HEK293 (cell line): ENCODE measurements at regions not wholly inside any gene's neighbourhood (a gene's known extent, or its start where the extent isn't known, plus 50 kb on each side); places are given as distances from the start of the nearest gene placed in this dataset.
"Not testable (repeated sequence)": the region's sequence is repeated elsewhere in the genome, so short reads cannot be mapped to it uniquely, and the experiment has no call there.

Experiments
- CTCF ChIA-PET: fragments of 350-600 bp; formaldehyde crosslinking; extraction: SDS; loops from one replicate; lab custom pipeline; 2021; ENCODE audit warnings: antibody characterized with exemption; lab: Yijun Ruan, JAX
- POLR2A ChIA-PET: fragments of 300-600 bp; formaldehyde crosslinking; extraction: SDS; loops from one replicate; lab custom pipeline; 2020; ENCODE audit warnings: antibody characterized with exemption, inconsistent platforms; lab: Yijun Ruan, JAX
- H3K27ac ChIP-seq: fragments of 200-500 bp; sonication (Bioruptor generic); 2 replicates; pipeline ENCODE4 v1.5.1; 2014; ENCODE audit warnings: low read depth, low read length, control low read depth, inconsistent platforms; ENCODE audit errors: extremely low read depth
- H3K36me3 ChIP-seq, 2 experiments: fragments of 200-500 bp in 1 of 2; sonication (Bioruptor generic) in 1 of 2; 1 replicate in 1 of 2; 2 replicates in 1 of 2; pipeline ENCODE4 v1.5.1; 2014 to 2017; ENCODE audit warnings: inconsistent platforms in 2 of 2, low read length in 2 of 2; ENCODE audit not compliant: control insufficient read depth in 2 of 2, insufficient read depth in 1 of 2
- H3K4me1 ChIP-seq: fragments of 200-500 bp; sonication (Bioruptor generic); 2 replicates; pipeline ENCODE4 v1.5.1; 2014; ENCODE audit warnings: mild to moderate bottlenecking, low read length, inconsistent platforms; ENCODE audit not compliant: control insufficient read depth, insufficient read depth
- H3K4me3 ChIP-seq: 2 replicates; pipeline ENCODE4 v1.5.1; 2011; ENCODE audit warnings: low read depth, mild to moderate bottlenecking, control low read depth, low read length, moderate library complexity
- H3K9me3 ChIP-seq: fragments of 200-500 bp; sonication (Bioruptor generic); 2 replicates; pipeline ENCODE4 v1.5.1; 2014; ENCODE audit warnings: low read depth, low read length, inconsistent platforms; ENCODE audit not compliant: control insufficient read depth, insufficient read depth
- KLF1 ChIP-seq: fragments of 450-650 bp; formaldehyde crosslinking; IDR thresholded peaks from 2 replicates; pipeline ENCODE4 v1.5.1; 2016; ENCODE audit warnings: missing biosample characterization, missing genetic modification characterization
- KLF10 ChIP-seq: fragments of 450-650 bp; IDR thresholded peaks from 2 replicates; pipeline ENCODE4 v1.5.1; 2018; ENCODE audit warnings: missing biosample characterization, mild to moderate bottlenecking, missing genetic modification characterization
- ZNF133 ChIP-seq: fragments of 450-650 bp; formaldehyde crosslinking; IDR thresholded peaks from 2 replicates; pipeline ENCODE4 v1.5.1; 2016; ENCODE audit warnings: missing biosample characterization, missing genetic modification characterization
- ZNF140 ChIP-seq: fragments of 450-650 bp; formaldehyde crosslinking; IDR thresholded peaks from 2 replicates; pipeline ENCODE4 v1.5.1; 2016; ENCODE audit warnings: missing biosample characterization, missing genetic modification characterization
- ZNF169 ChIP-seq: fragments of 450-650 bp; formaldehyde crosslinking; IDR thresholded peaks from 2 replicates; pipeline ENCODE4 v1.5.1; 2016; ENCODE audit warnings: missing biosample characterization, missing genetic modification characterization
- ZNF341 ChIP-seq: fragments of 450-650 bp; formaldehyde crosslinking; IDR thresholded peaks from 2 replicates; pipeline ENCODE4; 2016; ENCODE audit warnings: low read depth, missing biosample characterization, missing genetic modification characterization
- ZNF530 ChIP-seq: fragments of 450-650 bp; formaldehyde crosslinking; IDR thresholded peaks from 2 replicates; pipeline ENCODE4 v1.5.1; 2016; ENCODE audit warnings: low read depth, missing biosample characterization, missing genetic modification characterization
- ZNF629 ChIP-seq: fragments of 450-650 bp; formaldehyde crosslinking; IDR thresholded peaks from 2 replicates; pipeline ENCODE4 v1.5.1; 2017; ENCODE audit warnings: missing biosample characterization, missing genetic modification characterization
- ZNF76 ChIP-seq: fragments of 450-650 bp; formaldehyde crosslinking; IDR thresholded peaks from 2 replicates; pipeline ENCODE4; 2016; ENCODE audit warnings: low read depth, missing biosample characterization, missing genetic modification characterization, borderline replicate concordance
- ZNF792 ChIP-seq: fragments of 450-650 bp; formaldehyde crosslinking; IDR thresholded peaks from 2 replicates; pipeline ENCODE4 v1.5.1; 2016; ENCODE audit warnings: missing biosample characterization, missing genetic modification characterization
- ZSCAN30 ChIP-seq: fragments of 450-650 bp; IDR thresholded peaks from 2 replicates; pipeline ENCODE4 v1.5.1; 2018; ENCODE audit warnings: missing biosample characterization, mild to moderate bottlenecking, missing genetic modification characterization, moderate library complexity
- TF ChIP-seq, protein P1 (sequence below): fragments of 450-650 bp; formaldehyde crosslinking; IDR thresholded peaks from 2 replicates; pipeline ENCODE4 v1.5.1; 2016; ENCODE audit warnings: missing biosample characterization, missing genetic modification characterization
- TF ChIP-seq, protein P2 (sequence below): fragments of 450-650 bp; formaldehyde crosslinking; IDR thresholded peaks from 2 replicates; pipeline ENCODE4 v1.5.1; 2016; ENCODE audit warnings: missing biosample characterization, missing genetic modification characterization, borderline replicate concordance
- TF ChIP-seq, protein P3 (sequence below): fragments of 450-650 bp; formaldehyde crosslinking; IDR thresholded peaks from 2 replicates; pipeline ENCODE4 v1.5.1; 2017; ENCODE audit warnings: missing biosample characterization, missing genetic modification characterization
- TF ChIP-seq, protein P4 (sequence below): fragments of 450-650 bp; formaldehyde crosslinking; IDR thresholded peaks from 2 replicates; pipeline ENCODE4 v1.5.1; 2016; ENCODE audit warnings: missing biosample characterization, missing genetic modification characterization
- TF ChIP-seq, protein P5 (sequence below): fragments of 450-650 bp; formaldehyde crosslinking; conservative IDR thresholded peaks from 2 replicates; pipeline ENCODE4 v1.5.1; 2016; ENCODE audit warnings: low read depth, missing biosample characterization, missing genetic modification characterization
- TF ChIP-seq, protein P6 (sequence below): fragments of 450-650 bp; formaldehyde crosslinking; IDR thresholded peaks from 2 replicates; pipeline ENCODE4 v1.5.1; 2016; ENCODE audit warnings: missing biosample characterization, missing genetic modification characterization

DNA sequence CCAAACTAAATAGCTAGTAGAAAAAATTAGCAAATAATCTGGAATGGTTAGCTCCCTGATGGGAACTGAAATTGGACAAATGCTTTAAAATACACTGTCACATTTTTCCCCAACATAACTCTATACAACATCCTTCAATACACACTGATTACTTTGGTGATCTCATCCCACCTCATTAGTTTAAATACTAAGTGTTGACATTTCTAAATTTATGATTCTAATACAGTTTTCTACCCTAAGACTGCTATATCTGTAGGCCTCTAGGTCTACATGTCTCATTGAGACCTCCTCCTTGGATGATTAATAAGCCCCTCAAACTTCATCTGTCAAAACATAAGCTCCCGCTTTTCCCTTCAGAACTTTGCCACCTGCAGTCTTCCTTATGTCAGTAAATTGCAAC lies 80.7 kb upstream of the SLITRK5 start (continued):
- TF ChIP-seq, protein P1, sequence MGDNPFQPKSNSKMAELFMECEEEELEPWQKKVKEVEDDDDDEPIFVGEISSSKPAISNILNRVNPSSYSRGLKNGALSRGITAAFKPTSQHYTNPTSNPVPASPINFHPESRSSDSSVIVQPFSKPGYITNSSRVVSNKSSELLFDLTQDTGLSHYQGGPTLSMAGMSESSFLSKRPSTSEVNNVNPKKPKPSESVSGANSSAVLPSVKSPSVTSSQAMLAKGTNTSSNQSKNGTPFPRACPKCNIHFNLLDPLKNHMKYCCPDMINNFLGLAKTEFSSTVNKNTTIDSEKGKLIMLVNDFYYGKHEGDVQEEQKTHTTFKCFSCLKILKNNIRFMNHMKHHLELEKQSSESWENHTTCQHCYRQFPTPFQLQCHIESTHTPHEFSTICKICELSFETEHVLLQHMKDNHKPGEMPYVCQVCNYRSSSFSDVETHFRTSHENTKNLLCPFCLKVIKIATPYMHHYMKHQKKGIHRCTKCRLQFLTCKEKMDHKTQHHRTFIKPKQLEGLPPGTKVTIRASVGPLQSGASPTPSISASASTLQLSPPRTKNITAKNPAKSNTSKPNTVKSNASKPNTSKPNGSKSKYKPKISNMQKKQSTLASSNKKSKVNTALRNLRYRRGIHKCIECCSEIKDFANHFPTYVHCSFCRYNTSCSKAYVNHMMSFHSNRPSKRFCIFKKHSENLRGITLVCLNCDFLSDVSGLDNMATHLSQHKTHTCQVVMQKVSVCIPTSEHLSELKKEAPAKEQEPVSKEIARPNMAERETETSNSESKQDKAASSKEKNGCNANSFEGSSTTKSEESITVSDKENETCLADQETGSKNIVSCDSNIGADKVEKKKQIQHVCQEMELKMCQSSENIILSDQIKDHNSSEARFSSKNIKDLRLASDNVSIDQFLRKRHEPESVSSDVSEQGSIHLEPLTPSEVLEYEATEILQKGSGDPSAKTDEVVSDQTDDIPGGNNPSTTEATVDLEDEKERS (tag by site-specific recombination), result no peak
- TF ChIP-seq ZNF792 (tag by site-specific recombination) (no peak), ZNF530 (tag by site-specific recombination) (no peak), ZNF133 (tag by site-specific recombination) (no peak), ZNF629 (no peak), KLF1 (tag by site-specific recombination) (no peak), ZNF76 (no peak), ZNF169 (tag by site-specific recombination) (no peak)
- TF ChIP-seq, protein P2, sequence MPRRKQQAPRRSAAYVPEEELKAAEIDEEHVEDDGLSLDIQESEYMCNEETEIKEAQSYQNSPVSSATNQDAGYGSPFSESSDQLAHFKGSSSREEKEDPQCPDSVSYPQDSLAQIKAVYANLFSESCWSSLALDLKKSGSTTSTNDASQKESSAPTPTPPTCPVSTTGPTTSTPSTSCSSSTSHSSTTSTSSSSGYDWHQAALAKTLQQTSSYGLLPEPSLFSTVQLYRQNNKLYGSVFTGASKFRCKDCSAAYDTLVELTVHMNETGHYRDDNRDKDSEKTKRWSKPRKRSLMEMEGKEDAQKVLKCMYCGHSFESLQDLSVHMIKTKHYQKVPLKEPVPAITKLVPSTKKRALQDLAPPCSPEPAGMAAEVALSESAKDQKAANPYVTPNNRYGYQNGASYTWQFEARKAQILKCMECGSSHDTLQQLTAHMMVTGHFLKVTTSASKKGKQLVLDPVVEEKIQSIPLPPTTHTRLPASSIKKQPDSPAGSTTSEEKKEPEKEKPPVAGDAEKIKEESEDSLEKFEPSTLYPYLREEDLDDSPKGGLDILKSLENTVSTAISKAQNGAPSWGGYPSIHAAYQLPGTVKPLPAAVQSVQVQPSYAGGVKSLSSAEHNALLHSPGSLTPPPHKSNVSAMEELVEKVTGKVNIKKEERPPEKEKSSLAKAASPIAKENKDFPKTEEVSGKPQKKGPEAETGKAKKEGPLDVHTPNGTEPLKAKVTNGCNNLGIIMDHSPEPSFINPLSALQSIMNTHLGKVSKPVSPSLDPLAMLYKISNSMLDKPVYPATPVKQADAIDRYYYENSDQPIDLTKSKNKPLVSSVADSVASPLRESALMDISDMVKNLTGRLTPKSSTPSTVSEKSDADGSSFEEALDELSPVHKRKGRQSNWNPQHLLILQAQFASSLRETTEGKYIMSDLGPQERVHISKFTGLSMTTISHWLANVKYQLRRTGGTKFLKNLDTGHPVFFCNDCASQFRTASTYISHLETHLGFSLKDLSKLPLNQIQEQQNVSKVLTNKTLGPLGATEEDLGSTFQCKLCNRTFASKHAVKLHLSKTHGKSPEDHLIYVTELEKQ (tag by site-specific recombination), result no peak
- TF ChIP-seq, protein P3, sequence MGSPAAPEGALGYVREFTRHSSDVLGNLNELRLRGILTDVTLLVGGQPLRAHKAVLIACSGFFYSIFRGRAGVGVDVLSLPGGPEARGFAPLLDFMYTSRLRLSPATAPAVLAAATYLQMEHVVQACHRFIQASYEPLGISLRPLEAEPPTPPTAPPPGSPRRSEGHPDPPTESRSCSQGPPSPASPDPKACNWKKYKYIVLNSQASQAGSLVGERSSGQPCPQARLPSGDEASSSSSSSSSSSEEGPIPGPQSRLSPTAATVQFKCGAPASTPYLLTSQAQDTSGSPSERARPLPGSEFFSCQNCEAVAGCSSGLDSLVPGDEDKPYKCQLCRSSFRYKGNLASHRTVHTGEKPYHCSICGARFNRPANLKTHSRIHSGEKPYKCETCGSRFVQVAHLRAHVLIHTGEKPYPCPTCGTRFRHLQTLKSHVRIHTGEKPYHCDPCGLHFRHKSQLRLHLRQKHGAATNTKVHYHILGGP (tag by site-specific recombination), result no peak
- TF ChIP-seq, protein P4, sequence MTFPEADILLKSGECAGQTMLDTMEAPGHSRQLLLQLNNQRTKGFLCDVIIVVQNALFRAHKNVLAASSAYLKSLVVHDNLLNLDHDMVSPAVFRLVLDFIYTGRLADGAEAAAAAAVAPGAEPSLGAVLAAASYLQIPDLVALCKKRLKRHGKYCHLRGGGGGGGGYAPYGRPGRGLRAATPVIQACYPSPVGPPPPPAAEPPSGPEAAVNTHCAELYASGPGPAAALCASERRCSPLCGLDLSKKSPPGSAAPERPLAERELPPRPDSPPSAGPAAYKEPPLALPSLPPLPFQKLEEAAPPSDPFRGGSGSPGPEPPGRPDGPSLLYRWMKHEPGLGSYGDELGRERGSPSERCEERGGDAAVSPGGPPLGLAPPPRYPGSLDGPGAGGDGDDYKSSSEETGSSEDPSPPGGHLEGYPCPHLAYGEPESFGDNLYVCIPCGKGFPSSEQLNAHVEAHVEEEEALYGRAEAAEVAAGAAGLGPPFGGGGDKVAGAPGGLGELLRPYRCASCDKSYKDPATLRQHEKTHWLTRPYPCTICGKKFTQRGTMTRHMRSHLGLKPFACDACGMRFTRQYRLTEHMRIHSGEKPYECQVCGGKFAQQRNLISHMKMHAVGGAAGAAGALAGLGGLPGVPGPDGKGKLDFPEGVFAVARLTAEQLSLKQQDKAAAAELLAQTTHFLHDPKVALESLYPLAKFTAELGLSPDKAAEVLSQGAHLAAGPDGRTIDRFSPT (tag by site-specific recombination), result no peak
- TF ChIP-seq, all 188 proteins: peak for 0

DNA sequence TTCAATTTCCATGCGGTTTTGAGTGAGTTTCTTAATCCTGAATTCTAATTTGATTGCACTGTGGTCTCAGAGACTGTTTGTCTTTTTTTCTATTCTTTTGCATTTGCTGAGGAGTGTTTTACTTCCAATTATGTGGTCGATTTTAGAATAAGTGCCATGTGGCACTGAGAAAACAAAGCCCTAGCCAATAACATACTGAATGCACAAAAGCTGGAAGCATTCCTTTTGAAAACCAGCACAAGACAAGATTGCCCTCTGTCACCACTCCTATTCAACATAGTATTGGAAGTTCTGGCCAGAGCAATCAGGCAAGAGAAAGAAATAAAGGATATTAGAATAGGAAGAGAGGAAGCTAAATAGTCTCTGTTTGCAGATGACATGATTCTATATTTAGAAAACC lies 66.7 kb upstream of the SLITRK5 start:
- H3K27ac ChIP-seq, H3K4me3 ChIP-seq, H3K36me3 ChIP-seq, H3K4me1 ChIP-seq, H3K9me3 ChIP-seq, CTCF ChIA-PET, POLR2A ChIA-PET: not testable (repeated sequence)

DNA sequence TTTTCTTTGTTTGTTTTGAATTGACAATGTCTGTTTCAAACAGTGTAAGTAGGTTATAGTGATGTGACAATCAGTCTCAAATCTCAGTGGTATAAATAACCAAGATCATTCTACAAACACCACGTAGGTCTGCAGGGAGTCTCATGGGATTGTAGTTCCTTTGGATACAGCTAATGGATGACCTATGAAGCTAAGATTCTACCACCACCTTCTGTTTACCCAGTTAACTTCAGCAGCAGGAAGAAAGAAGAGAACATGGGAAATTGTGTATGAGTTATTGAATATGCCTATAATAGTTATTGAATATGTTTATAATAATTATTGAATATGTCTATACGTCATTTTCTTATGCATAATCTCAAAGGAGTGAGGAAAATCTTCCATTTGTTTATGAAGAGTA lies 63.9 kb upstream of the SLITRK5 start:
- POLR2A ChIA-PET, result no interaction called here
- Histone ChIP-seq H3K4me3 (no peak overlapping the region), H3K9me3 (no peaks in the 10 kb centered on the region), H3K4me1 (no peaks in the 10 kb centered on the region), H3K27ac (no peak overlapping the region), H3K36me3 (no peaks in the 10 kb centered on the region)
- CTCF ChIA-PET, result no interaction called here
- TF ChIP-seq, protein P5, sequence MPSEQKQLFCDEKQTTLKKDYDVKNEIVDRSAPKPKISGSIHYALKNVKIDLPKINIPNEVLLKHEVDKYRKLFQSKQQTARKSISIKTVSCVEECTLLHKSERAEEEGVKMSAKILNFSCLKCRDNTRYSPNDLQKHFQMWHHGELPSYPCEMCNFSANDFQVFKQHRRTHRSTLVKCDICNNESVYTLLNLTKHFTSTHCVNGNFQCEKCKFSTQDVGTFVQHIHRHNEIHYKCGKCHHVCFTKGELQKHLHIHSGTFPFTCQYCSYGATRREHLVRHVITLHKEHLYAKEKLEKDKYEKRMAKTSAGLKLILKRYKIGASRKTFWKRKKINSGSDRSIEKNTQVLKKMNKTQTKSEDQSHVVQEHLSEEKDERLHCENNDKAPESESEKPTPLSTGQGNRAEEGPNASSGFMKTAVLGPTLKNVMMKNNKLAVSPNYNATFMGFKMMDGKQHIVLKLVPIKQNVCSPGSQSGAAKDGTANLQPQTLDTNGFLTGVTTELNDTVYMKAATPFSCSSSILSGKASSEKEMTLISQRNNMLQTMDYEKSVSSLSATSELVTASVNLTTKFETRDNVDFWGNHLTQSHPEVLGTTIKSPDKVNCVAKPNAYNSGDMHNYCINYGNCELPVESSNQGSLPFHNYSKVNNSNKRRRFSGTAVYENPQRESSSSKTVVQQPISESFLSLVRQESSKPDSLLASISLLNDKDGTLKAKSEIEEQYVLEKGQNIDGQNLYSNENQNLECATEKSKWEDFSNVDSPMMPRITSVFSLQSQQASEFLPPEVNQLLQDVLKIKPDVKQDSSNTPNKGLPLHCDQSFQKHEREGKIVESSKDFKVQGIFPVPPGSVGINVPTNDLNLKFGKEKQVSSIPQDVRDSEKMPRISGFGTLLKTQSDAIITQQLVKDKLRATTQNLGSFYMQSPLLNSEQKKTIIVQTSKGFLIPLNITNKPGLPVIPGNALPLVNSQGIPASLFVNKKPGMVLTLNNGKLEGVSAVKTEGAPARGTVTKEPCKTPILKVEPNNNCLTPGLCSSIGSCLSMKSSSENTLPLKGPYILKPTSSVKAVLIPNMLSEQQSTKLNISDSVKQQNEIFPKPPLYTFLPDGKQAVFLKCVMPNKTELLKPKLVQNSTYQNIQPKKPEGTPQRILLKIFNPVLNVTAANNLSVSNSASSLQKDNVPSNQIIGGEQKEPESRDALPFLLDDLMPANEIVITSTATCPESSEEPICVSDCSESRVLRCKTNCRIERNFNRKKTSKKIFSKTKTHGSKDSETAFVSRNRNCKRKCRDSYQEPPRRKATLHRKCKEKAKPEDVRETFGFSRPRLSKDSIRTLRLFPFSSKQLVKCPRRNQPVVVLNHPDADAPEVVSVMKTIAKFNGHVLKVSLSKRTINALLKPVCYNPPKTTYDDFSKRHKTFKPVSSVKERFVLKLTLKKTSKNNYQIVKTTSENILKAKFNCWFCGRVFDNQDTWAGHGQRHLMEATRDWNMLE, result no peak
- no peak for TF ChIP-seq ZSCAN30 (tag by site-specific recombination)
- TF ChIP-seq, protein P6, sequence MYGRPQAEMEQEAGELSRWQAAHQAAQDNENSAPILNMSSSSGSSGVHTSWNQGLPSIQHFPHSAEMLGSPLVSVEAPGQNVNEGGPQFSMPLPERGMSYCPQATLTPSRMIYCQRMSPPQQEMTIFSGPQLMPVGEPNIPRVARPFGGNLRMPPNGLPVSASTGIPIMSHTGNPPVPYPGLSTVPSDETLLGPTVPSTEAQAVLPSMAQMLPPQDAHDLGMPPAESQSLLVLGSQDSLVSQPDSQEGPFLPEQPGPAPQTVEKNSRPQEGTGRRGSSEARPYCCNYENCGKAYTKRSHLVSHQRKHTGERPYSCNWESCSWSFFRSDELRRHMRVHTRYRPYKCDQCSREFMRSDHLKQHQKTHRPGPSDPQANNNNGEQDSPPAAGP (tag by site-specific recombination), result no peak
- TF ChIP-seq ZNF140 (tag by site-specific recombination), result no peak
- no peak for TF ChIP-seq KLF10 (tag by site-specific recombination)
- no peak for TF ChIP-seq ZNF341 (tag by site-specific recombination)
